Pancreas (tissue), 10 donors: ENCODE measurements at regions not wholly inside any gene's neighbourhood (a gene's known extent, or its start where the extent isn't known, plus 50 kb on each side); places are given as distances from the start of the nearest gene placed in this dataset.

Experiments
- ATAC-seq, 4 donors: fragments of 200-7000 bp; cut with Tn5 transposase; one replicate each; pipeline versions ENCODE4 v1.8.0 to v1.9.1; 2020; ENCODE audit warnings: mild to moderate bottlenecking in 4 of 4, moderate library complexity in 4 of 4
- DNase-seq, 6 donors: peaks; one replicate each; pipeline ENCODE4 v3.0.0-alpha.2; 2020
- FAIRE-seq: peaks from 2 replicates; lab custom pipeline; 2012; peaks lifted over from hg19 to GRCh38; lab: Jason Lieb, UNC
- H3K27ac ChIP-seq, 4 donors: fragments of 200-600 bp; sonication (generic); 1 replicate in 3 of 4; 2 replicates in 1 of 4; pipeline versions ENCODE4 v1.5.0 to v1.8.0; 2020
- H3K27me3 ChIP-seq, 4 donors: fragments of 200-600 bp; one replicate each; pipeline ENCODE4 v1.8.0; 2021
- H3K36me3 ChIP-seq, 3 donors: fragments of 200-600 bp; sonication (generic) in 1 of 3; one replicate each; pipeline versions ENCODE4 v1.5.0 to v1.8.0; 2020 to 2021
- H3K4me1 ChIP-seq, 3 donors: fragments of 200-600 bp; one replicate each; pipeline ENCODE4 v1.8.0; 2021
- H3K4me3 ChIP-seq, 4 donors: fragments of 200-600 bp; sonication (generic) in 2 of 4; one replicate each; pipeline versions ENCODE4 v1.5.0 to v1.8.0; 2020 to 2021
- H3K9me3 ChIP-seq, 4 donors: fragments of 200-600 bp; one replicate each; pipeline ENCODE4 v1.8.0; 2021
- CTCF ChIP-seq, 4 donors: fragments of 200-600 bp; sonication (generic) in 3 of 4; IDR thresholded peaks; one replicate each; pipeline versions ENCODE4 v1.5.0 to v1.8.0; 2021; ENCODE audit warnings: antibody characterized with exemption in 4 of 4
- WGBS, 2 donors: extraction: QIAGEN DNeasy Blood & Tissue Kit; methylation state at CpG; one replicate each; pipeline ENCODE4 v1.1.7; 2013; 5-methylcytosine and 5-hydroxymethylcytosine counted together
- intact Hi-C, 3 donors: fragments of 100-400 bp; cut with DNase I; formaldehyde crosslinking; loops; one replicate each; pipeline versions ENCODE4 v1.11.1 to v1.14.2; 2022
- donor health status: healthy with polysubstance abuse.
- donor health status: DM: no; HTN: no; CAD: no; lungs with moderate emphysema.
- donor health status: DM: no; HTN: no; CAD: no.
- donor health status: control.
- donor health status: control.
- donor health status: Bipolar disorder and iron deficiency.
- donor health status: DM: yes; HTN: yes; CAD: no.
- donor health status: DM: no; HTN: no; CAD: no.
- donor health status: DM: no; HTN: no; CAD: no.
- donor health status: DM: yes; HTN: yes; CAD: no.

- intact Hi-C loops: no loop called here
- no peaks in the 10 kb centered on the region for H3K9me3 ChIP-seq
- no peak overlapping the region for H3K27ac ChIP-seq
- ATAC-seq (no peak), FAIRE-seq (no peak), DNase-seq (no peak)
- no peaks in the 10 kb centered on the region for H3K4me1 ChIP-seq
- H3K36me3 ChIP-seq: no peaks in the 10 kb centered on the region
- H3K4me3 ChIP-seq: no peak overlapping the region
- 84 to 91% methylated on average over 4 of the region's 4 CpGs for WGBS, 2 donors
- no peak for TF ChIP-seq CTCF (IDR thresholded peaks at IDR 0.05)
- no peaks in the 10 kb centered on the region for H3K27me3 ChIP-seq
These were observed 271.2 kb upstream of the MDFIC2 start for GRCh38 chr3:70583682-70584081.

- FAIRE-seq: no peak
- Histone ChIP-seq H3K9me3 (no peaks in the 10 kb centered on the region), H3K4me1 (no peaks in the 10 kb centered on the region), H3K4me3 (no peak overlapping the region), H3K27me3 (no peaks in the 10 kb centered on the region), H3K27ac (no peak overlapping the region), H3K36me3 (no peaks in the 10 kb centered on the region)
- no peak for ATAC-seq
- DNase-seq: no peak
- intact Hi-C loops: no loop called here
- TF ChIP-seq CTCF (IDR thresholded peaks at IDR 0.05): no peak
- WGBS, 2 donors: 82 to 85% methylated on average over 1 of the region's 1 CpG
These were observed 270.4 kb upstream of the MDFIC2 start for GRCh38 chr3:70582803-70583202.

- Histone ChIP-seq H3K36me3 (no peaks in the 10 kb centered on the region), H3K4me1 (no peaks in the 10 kb centered on the region), H3K9me3 (no peaks in the 10 kb centered on the region), H3K4me3 (no peak overlapping the region), H3K27me3 (no peaks in the 10 kb centered on the region), H3K27ac (no peak overlapping the region)
- ATAC-seq: no peak
- TF ChIP-seq CTCF (IDR thresholded peaks at IDR 0.05): no peak
- no peak for DNase-seq
- 78 to 84% methylated on average over 3 of the region's 3 CpGs for WGBS, 2 donors
- no peak for FAIRE-seq
- intact Hi-C loops: no loop called here
These were observed 267.6 kb upstream of the MDFIC2 start for GRCh38 chr3:70580021-70580420.

GRCh38 chr3:70571696-70572095 lies 259.3 kb upstream of the MDFIC2 start:
- Histone ChIP-seq H3K9me3 (no peaks in the 10 kb centered on the region), H3K27me3 (no peaks in the 10 kb centered on the region), H3K4me1 (no peaks in the 10 kb centered on the region), H3K36me3 (no peaks in the 10 kb centered on the region), H3K4me3 (no peak overlapping the region), H3K27ac (no peak overlapping the region)
- 84 to 97% methylated on average over 1 of the region's 1 CpG for WGBS, 2 donors
- FAIRE-seq: no peak
- no peak for DNase-seq
- intact Hi-C loops: no loop called here
- ATAC-seq: no peak
- TF ChIP-seq CTCF (IDR thresholded peaks at IDR 0.05): no peak

- no peak for ATAC-seq
- WGBS, 2 donors: 99 to 100% methylated on average over 1 of the region's 1 CpG
These were observed 258.1 kb upstream of the MDFIC2 start for GRCh38 chr3:70570584-70570983.

More at GRCh38 chr3:70570584-70570983, 258.1 kb upstream of the MDFIC2 start:
- DNase-seq (no peak), FAIRE-seq (no peak)
- Histone ChIP-seq H3K27me3 (no peaks in the 10 kb centered on the region), H3K4me3 (no peak overlapping the region), H3K9me3 (no peaks in the 10 kb centered on the region), H3K27ac (no peak overlapping the region), H3K36me3 (no peaks in the 10 kb centered on the region), H3K4me1 (no peaks in the 10 kb centered on the region)
- intact Hi-C loops: no loop called here
- no peak for TF ChIP-seq CTCF (IDR thresholded peaks at IDR 0.05)
